Progenitor cell of endocrine pancreas (in vitro differentiated cells): ENCODE measurements at regions not wholly inside any gene's neighbourhood (a gene's known extent, or its start where the extent isn't known, plus 50 kb on each side); places are given as distances from the start of the nearest gene placed in this dataset.

Source experiments
- DNase-seq: peaks from one replicate; pipeline ENCODE4 v3.0.0; 2021; ENCODE audit warnings: low spot score; ENCODE audit not compliant: unreplicated experiment
- H3K27ac Mint-ChIP-seq: 2 replicates; pipeline ENCODE4 v1.8.0; 2021; ENCODE audit warnings: mild to moderate bottlenecking, moderate library complexity, mixed read lengths
- H3K27me3 Mint-ChIP-seq: 2 replicates; pipeline ENCODE4 v1.8.0; 2021; ENCODE audit warnings: mixed read lengths
- H3K36me3 Mint-ChIP-seq: 2 replicates; pipeline ENCODE4 v1.8.0; 2022; ENCODE audit warnings: mixed read lengths; ENCODE audit not compliant: insufficient read depth
- H3K4me1 Mint-ChIP-seq: 2 replicates; pipeline ENCODE4 v1.8.0; 2021; ENCODE audit warnings: low read depth, mixed read lengths
- H3K4me3 Mint-ChIP-seq: 2 replicates; pipeline ENCODE4 v1.8.0; 2021; ENCODE audit warnings: low read depth, mild to moderate bottlenecking, moderate library complexity, mixed read lengths
- H3K9me3 Mint-ChIP-seq: 2 replicates; pipeline ENCODE4 v1.8.0; 2021; ENCODE audit warnings: low read depth, mixed read lengths
- CTCF ChIP-seq: fragments of 200-600 bp; sonication (generic); IDR thresholded peaks from one replicate; pipeline ENCODE4 v1.5.0; 2021; ENCODE audit warnings: antibody characterized with exemption, mild to moderate bottlenecking; ENCODE audit not compliant: unreplicated experiment

GRCh38 chr3:176068750-176069149 is 1128.5 kb downstream of the TBL1XR1 start:
- Mint-ChIP-seq H3K4me3 (no peak overlapping the region), H3K9me3 (peaks cover 7% of the 10 kb centered on the region), H3K27ac (no peak overlapping the region), H3K36me3 (no peaks in the 10 kb centered on the region), H3K27me3 (no peaks in the 10 kb centered on the region), H3K4me1 (no peaks in the 10 kb centered on the region)
- TF ChIP-seq CTCF = no peak
- DNase-seq = no peak

GRCh38 chr3:176058856-176059255 is 1138.4 kb downstream of the TBL1XR1 start:
- H3K27ac Mint-ChIP-seq = no peak overlapping the region
- H3K36me3 Mint-ChIP-seq = no peaks in the 10 kb centered on the region
- H3K9me3 Mint-ChIP-seq = no peaks in the 10 kb centered on the region
- no peaks in the 10 kb centered on the region for H3K27me3 Mint-ChIP-seq
- TF ChIP-seq CTCF = no peak
- H3K4me1 Mint-ChIP-seq = no peaks in the 10 kb centered on the region
- no peak overlapping the region for H3K4me3 Mint-ChIP-seq
- DNase-seq = no peak

- H3K27me3 Mint-ChIP-seq = no peaks in the 10 kb centered on the region
- H3K4me1 Mint-ChIP-seq = no peaks in the 10 kb centered on the region
- H3K36me3 Mint-ChIP-seq = no peaks in the 10 kb centered on the region
- H3K9me3 Mint-ChIP-seq = no peaks in the 10 kb centered on the region
- H3K4me3 Mint-ChIP-seq = no peak overlapping the region
- TF ChIP-seq CTCF = no peak
- H3K27ac Mint-ChIP-seq = no peak overlapping the region
- no peak for DNase-seq
These were observed 1141.4 kb downstream of the TBL1XR1 start for GRCh38 chr3:176055836-176056235.

DNA sequence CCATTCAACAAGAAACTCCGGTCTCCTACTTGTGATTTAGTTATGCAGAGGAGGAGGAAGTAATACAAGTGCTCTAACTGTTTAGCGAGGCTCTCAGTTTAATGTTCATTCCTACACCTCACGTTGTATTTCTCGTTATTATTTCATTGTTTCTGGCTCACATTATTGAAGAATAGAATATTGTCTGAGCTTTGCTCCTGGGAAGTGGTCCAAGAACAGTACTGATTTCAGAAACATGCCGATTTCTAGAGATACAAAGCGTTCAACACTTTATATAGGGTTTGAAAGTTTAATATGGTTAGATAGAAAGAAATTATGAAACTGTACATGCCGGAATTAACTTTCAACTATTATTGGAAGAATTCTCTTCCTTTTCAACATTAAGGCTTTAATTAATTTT is 1145.5 kb downstream of the TBL1XR1 start:
- no peaks in the 10 kb centered on the region for H3K9me3 Mint-ChIP-seq
- no peak for TF ChIP-seq CTCF
- H3K27me3 Mint-ChIP-seq = no peaks in the 10 kb centered on the region
- no peaks in the 10 kb centered on the region for H3K4me1 Mint-ChIP-seq
- no peaks in the 10 kb centered on the region for H3K36me3 Mint-ChIP-seq
- no peak overlapping the region for H3K4me3 Mint-ChIP-seq
- DNase-seq = no peak
- H3K27ac Mint-ChIP-seq = no peak overlapping the region

DNA sequence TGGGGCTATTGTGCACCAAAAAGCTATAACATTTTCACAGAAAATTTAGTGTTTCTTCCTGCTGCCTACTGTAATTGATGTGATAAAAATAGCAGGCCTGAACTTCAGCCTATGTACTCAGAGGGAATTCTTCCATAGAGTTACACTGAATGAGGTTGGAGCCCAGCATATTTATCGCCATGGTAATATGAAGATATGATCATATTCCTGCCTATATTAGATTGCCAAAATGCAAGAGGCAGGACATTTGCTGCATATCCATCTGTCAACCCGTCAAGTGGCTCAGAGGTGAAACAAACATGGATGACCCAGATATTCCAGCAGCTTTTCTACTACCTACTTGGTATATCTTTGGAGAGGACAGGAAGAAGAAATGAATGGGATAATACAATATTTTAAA is 1150.6 kb downstream of the TBL1XR1 start:
- Mint-ChIP-seq H3K27me3 (no peaks in the 10 kb centered on the region), H3K9me3 (no peaks in the 10 kb centered on the region), H3K4me3 (no peak overlapping the region), H3K4me1 (no peaks in the 10 kb centered on the region), H3K36me3 (no peaks in the 10 kb centered on the region), H3K27ac (no peak overlapping the region)
- no peak for DNase-seq
- no peak for TF ChIP-seq CTCF
